22Rv1 (cell line): ENCODE measurements at regions not wholly inside any gene's neighbourhood (a gene's known extent, or its start where the extent isn't known, plus 50 kb on each side); places are given as distances from the start of the nearest gene placed in this dataset.

ENCODE experiments used
- CTCF ChIP-seq: fragments of 450-650 bp; IDR thresholded peaks from 2 replicates; pipeline ENCODE4 v1.5.1; 2017; ENCODE audit warnings: mild to moderate bottlenecking
- ZFX ChIP-seq: fragments of 450-650 bp; IDR thresholded peaks from 2 replicates; pipeline ENCODE4 v1.6.1; 2017; ENCODE audit warnings: antibody characterized with exemption, borderline replicate concordance

DNA sequence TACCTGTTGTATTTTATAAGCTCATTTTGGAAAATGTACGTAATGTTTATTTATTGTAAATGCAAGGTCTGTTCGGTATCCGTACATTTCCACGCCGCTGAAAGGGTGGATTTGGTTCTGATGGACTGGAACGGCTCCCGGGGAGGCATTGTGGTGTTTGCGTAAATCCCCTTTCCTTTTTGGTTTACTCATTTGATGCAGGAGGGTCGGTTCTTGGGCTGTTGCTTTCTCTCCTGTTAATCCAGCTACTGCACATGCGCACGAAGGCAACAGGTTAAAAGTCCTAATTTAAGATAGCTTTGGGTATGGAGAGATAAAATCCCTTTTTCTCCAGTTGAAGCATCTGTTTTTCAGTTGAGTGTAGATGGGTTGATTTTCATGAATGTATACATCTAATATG, 224.4 kb downstream of the TM9SF2 start:
- TF ChIP-seq CTCF (no peak), ZFX (no peak)
